ENCODE measurements at regions not wholly inside any gene's neighbourhood (a gene's known extent, or its start where the extent isn't known, plus 50 kb on each side); places are given as distances from the start of the nearest gene placed in this dataset.

GRCh38 chr22:26952451-26953011 is 295.1 kb downstream of the MIAT start:
- TF ChIP-seq TAF1 (IDR thresholded peaks at IDR 0.05; ENCODE audit: borderline replicate concordance, insufficient read depth, low read length) = no peak
- no peak for TF ChIP-seq POLR2AphosphoS5 (IDR thresholded peaks at IDR 0.05; ENCODE audit: low read depth, low read length)
- no peak for TF ChIP-seq SIN3A (IDR thresholded peaks at IDR 0.05; ENCODE audit: borderline replicate concordance, insufficient read depth, low read length)
- no peak for TF ChIP-seq FOXP2 (optimal IDR thresholded peaks at IDR 0.05; ENCODE audit: borderline replicate concordance, extremely low read depth, extremely low read length, insufficient read depth)
- TF ChIP-seq REST (IDR thresholded peaks at IDR 0.05; ENCODE audit: insufficient read depth in 1 of 2, low read depth in 2 of 2, low read length in 2 of 2) = no peak

GRCh38 chr22:26953012-26953883 is 295.9 kb downstream of the MIAT start:
- TF ChIP-seq FOXP2 (optimal IDR thresholded peaks at IDR 0.05; ENCODE audit: borderline replicate concordance, extremely low read depth, extremely low read length, insufficient read depth) (no peak), SIN3A (IDR thresholded peaks at IDR 0.05; ENCODE audit: borderline replicate concordance, insufficient read depth, low read length) (no peak), TAF1 (IDR thresholded peaks at IDR 0.05; ENCODE audit: borderline replicate concordance, insufficient read depth, low read length) (no peak), REST (IDR thresholded peaks at IDR 0.05; ENCODE audit: insufficient read depth in 1 of 2, low read depth in 2 of 2, low read length in 2 of 2) (no peak), POLR2AphosphoS5 (IDR thresholded peaks at IDR 0.05; ENCODE audit: low read depth, low read length) (no peak)

GRCh38 chr22:26956371-26956770 is 299.0 kb downstream of the MIAT start:
- TF ChIP-seq SIN3A (IDR thresholded peaks at IDR 0.05; ENCODE audit: borderline replicate concordance, insufficient read depth, low read length) (no peak), REST (IDR thresholded peaks at IDR 0.05; ENCODE audit: insufficient read depth in 1 of 2, low read depth in 2 of 2, low read length in 2 of 2) (no peak), TAF1 (IDR thresholded peaks at IDR 0.05; ENCODE audit: borderline replicate concordance, insufficient read depth, low read length) (no peak), FOXP2 (optimal IDR thresholded peaks at IDR 0.05; ENCODE audit: borderline replicate concordance, extremely low read depth, extremely low read length, insufficient read depth) (no peak), POLR2AphosphoS5 (IDR thresholded peaks at IDR 0.05; ENCODE audit: low read depth, low read length) (no peak)

GRCh38 chr22:26957176-26957575 is 299.8 kb downstream of the MIAT start:
- no peak for TF ChIP-seq TAF1 (IDR thresholded peaks at IDR 0.05; ENCODE audit: borderline replicate concordance, insufficient read depth, low read length)
- TF ChIP-seq SIN3A (IDR thresholded peaks at IDR 0.05; ENCODE audit: borderline replicate concordance, insufficient read depth, low read length) = no peak

GRCh38 chr22:26957897-26958296 is 300.5 kb downstream of the MIAT start:
- TF ChIP-seq TAF1 (IDR thresholded peaks at IDR 0.05; ENCODE audit: borderline replicate concordance, insufficient read depth, low read length) = no peak
- no peak for TF ChIP-seq SIN3A (IDR thresholded peaks at IDR 0.05; ENCODE audit: borderline replicate concordance, insufficient read depth, low read length)
- no peak for TF ChIP-seq FOXP2 (optimal IDR thresholded peaks at IDR 0.05; ENCODE audit: borderline replicate concordance, extremely low read depth, extremely low read length, insufficient read depth)
- no peak for TF ChIP-seq POLR2AphosphoS5 (IDR thresholded peaks at IDR 0.05; ENCODE audit: low read depth, low read length)
- no peak for TF ChIP-seq REST (IDR thresholded peaks at IDR 0.05; ENCODE audit: insufficient read depth in 1 of 2, low read depth in 2 of 2, low read length in 2 of 2)

All from PFSK-1 (cell line).